ENCODE measurements at regions not wholly inside any gene's neighbourhood (a gene's known extent, or its start where the extent isn't known, plus 50 kb on each side); places are given as distances from the start of the nearest gene placed in this dataset.

DNA sequence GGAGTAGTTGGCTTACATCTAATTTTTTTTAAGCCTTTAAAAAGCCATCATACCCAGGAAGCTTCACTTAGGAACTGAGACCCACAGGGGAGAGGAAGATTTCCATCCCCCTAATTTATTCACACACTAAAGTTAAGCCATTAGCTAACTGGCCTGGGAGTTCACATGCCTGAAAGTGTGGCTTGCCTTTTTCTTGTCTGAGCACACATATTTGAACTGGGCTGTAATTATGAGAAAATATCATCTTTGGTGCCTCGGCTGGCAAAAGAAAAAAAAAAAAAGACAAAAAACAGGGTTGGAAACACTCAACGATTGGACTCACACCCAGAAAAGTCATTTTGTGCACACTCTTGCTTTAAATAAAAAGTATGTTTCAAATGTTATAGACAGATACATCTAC is 847.3 kb downstream of the MAT2B start:
- no peaks in the 10 kb centered on the region for H3K36me3 ChIP-seq (ENCODE audit: control insufficient read depth, insufficient read depth, low read length)
- H3K9me3 ChIP-seq (ENCODE audit: control insufficient read depth, low read length), result no peaks in the 10 kb centered on the region
- no peak overlapping the region for H3K4me3 ChIP-seq (ENCODE audit: low read length)
- no peak overlapping the region for H3K9ac ChIP-seq (ENCODE audit: low read length)
- H3K4me1 ChIP-seq (ENCODE audit: control insufficient read depth, insufficient read depth, low read length), result no peaks in the 10 kb centered on the region
- H3K27me3 ChIP-seq (ENCODE audit: control insufficient read depth, insufficient read depth, low read length), result no peaks in the 10 kb centered on the region

- Histone ChIP-seq H3K27me3 (ENCODE audit: control insufficient read depth, insufficient read depth, low read length) (no peaks in the 10 kb centered on the region), H3K9ac (ENCODE audit: low read length) (no peak overlapping the region), H3K4me3 (ENCODE audit: low read length) (no peak overlapping the region)
Measured at GRCh38 chr5:164353155-164353554, 847.7 kb downstream of the MAT2B start.

GRCh38 chr5:164354139-164354751 is 848.8 kb downstream of the MAT2B start:
- Histone ChIP-seq H3K9me3 (ENCODE audit: control insufficient read depth, low read length) (no peaks in the 10 kb centered on the region), H3K9ac (ENCODE audit: low read length) (no peak overlapping the region), H3K27me3 (ENCODE audit: control insufficient read depth, insufficient read depth, low read length) (no peaks in the 10 kb centered on the region), H3K36me3 (ENCODE audit: control insufficient read depth, insufficient read depth, low read length) (no peaks in the 10 kb centered on the region), H3K4me1 (ENCODE audit: control insufficient read depth, insufficient read depth, low read length) (no peaks in the 10 kb centered on the region), H3K4me3 (ENCODE audit: low read length) (no peak overlapping the region)

More at GRCh38 chr5:164353155-164353554, 847.7 kb downstream of the MAT2B start:
- no peaks in the 10 kb centered on the region for H3K36me3 ChIP-seq (ENCODE audit: control insufficient read depth, insufficient read depth, low read length)
- H3K9me3 ChIP-seq (ENCODE audit: control insufficient read depth, low read length), result no peaks in the 10 kb centered on the region
- H3K4me1 ChIP-seq (ENCODE audit: control insufficient read depth, insufficient read depth, low read length), result no peaks in the 10 kb centered on the region

- H3K9ac ChIP-seq (ENCODE audit: low read length), result no peak overlapping the region
- H3K27me3 ChIP-seq (ENCODE audit: control insufficient read depth, insufficient read depth, low read length), result no peaks in the 10 kb centered on the region
- H3K4me3 ChIP-seq (ENCODE audit: low read length), result no peak overlapping the region
- H3K4me1 ChIP-seq (ENCODE audit: control insufficient read depth, insufficient read depth, low read length), result no peaks in the 10 kb centered on the region
- H3K36me3 ChIP-seq (ENCODE audit: control insufficient read depth, insufficient read depth, low read length), result no peaks in the 10 kb centered on the region
- H3K9me3 ChIP-seq (ENCODE audit: control insufficient read depth, low read length), result no peaks in the 10 kb centered on the region
Measured at GRCh38 chr5:164355267-164355830, 849.9 kb downstream of the MAT2B start.

DNA sequence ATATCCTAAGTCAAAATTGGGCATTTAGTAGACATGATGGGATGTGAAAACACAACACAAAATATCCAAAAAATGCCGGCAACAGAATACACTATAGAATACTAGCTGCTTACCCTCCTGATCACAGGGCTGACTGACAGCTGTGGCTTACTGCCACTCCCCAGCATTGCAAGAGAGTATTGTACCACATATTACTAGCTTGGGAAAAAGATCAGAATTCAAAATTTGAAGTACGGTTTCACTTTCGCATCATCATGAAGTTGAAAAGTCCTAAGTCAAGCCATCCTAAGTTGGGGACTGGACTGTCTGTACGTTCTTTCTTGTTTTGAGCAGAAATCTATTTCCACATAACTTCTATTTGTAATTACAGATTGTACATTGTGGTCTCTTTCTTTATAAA is 851.4 kb downstream of the MAT2B start:
- Histone ChIP-seq H3K27me3 (ENCODE audit: control insufficient read depth, insufficient read depth, low read length) (no peaks in the 10 kb centered on the region), H3K4me1 (ENCODE audit: control insufficient read depth, insufficient read depth, low read length) (no peaks in the 10 kb centered on the region), H3K9ac (ENCODE audit: low read length) (no peak overlapping the region), H3K4me3 (ENCODE audit: low read length) (no peak overlapping the region), H3K36me3 (ENCODE audit: control insufficient read depth, insufficient read depth, low read length) (no peaks in the 10 kb centered on the region), H3K9me3 (ENCODE audit: control insufficient read depth, low read length) (no peaks in the 10 kb centered on the region)

DNA sequence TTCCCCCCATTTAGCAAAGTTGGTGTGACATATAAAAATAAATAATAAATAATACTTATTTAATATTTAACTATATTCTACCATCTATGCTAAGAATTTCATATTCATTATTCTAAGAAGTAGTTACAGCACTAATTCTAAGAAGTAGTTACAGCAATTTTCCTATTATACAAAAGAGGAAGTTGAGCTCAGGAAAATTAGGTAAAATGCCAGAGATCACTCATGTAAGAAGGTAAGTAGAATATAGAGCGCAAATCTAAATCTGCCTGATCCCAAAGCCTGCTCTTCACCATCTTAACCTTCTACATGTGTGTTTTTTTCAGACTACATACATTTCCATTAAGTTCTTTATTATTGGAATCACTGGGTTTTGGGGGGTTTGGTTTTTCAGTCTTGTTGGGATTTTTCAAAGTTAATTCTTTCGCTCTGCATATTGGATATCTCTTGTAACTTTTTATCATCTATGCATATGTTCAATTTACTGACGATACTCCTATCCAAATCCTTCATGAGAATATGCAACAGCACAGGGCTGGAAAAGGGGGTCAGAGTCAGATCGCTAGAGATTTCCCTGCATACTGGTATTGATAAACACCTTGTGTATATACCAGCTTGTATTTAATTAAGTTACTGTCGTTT is 852.1 kb downstream of the MAT2B start:
- Histone ChIP-seq H3K27me3 (ENCODE audit: control insufficient read depth, insufficient read depth, low read length) (no peaks in the 10 kb centered on the region), H3K9ac (ENCODE audit: low read length) (no peak overlapping the region), H3K9me3 (ENCODE audit: control insufficient read depth, low read length) (no peaks in the 10 kb centered on the region), H3K36me3 (ENCODE audit: control insufficient read depth, insufficient read depth, low read length) (no peaks in the 10 kb centered on the region), H3K4me3 (ENCODE audit: low read length) (no peak overlapping the region), H3K4me1 (ENCODE audit: control insufficient read depth, insufficient read depth, low read length) (no peaks in the 10 kb centered on the region)

DNA sequence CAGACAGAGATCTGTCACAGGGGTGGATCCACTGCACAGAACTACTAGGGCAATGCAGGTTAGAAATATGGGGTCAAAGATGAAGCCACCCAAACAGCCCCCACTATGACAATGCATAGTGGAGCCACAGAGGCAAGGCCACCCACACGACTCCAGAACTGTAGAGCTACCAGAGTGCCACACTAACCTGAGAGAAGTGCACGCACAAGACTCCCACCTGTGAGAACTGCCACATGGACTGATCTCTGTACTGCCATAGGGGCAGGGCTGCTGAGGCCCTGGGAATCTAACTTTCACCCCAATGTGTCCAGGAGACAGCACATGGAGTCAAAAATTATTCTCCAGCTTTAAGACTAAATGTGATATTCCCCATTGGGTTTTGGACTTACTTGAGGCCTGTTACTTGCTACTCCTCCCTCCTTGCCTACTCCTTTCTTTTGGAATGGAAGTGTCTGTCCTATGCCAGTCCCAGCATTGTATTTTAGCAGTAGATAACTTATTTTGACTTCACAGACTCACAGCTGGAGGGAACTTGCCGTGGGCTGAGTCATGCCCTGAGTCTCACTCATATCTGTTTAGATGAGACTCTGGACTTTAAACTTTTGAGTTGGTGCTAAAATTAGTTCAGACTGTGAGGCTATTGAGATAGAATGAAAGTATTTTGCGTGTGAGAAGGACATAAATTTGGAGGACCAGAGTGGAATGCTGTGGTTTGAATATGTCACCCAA is 853.3 kb downstream of the MAT2B start:
- no peaks in the 10 kb centered on the region for H3K4me1 ChIP-seq (ENCODE audit: control insufficient read depth, insufficient read depth, low read length)
- no peaks in the 10 kb centered on the region for H3K36me3 ChIP-seq (ENCODE audit: control insufficient read depth, insufficient read depth, low read length)
- H3K9ac ChIP-seq (ENCODE audit: low read length), result no peak overlapping the region
- no peaks in the 10 kb centered on the region for H3K27me3 ChIP-seq (ENCODE audit: control insufficient read depth, insufficient read depth, low read length)
- no peaks in the 10 kb centered on the region for H3K9me3 ChIP-seq (ENCODE audit: control insufficient read depth, low read length)
- H3K4me3 ChIP-seq (ENCODE audit: low read length), result no peak overlapping the region

- no peak overlapping the region for H3K9ac ChIP-seq (ENCODE audit: low read length)
- no peaks in the 10 kb centered on the region for H3K36me3 ChIP-seq (ENCODE audit: control insufficient read depth, insufficient read depth, low read length)
- H3K9me3 ChIP-seq (ENCODE audit: control insufficient read depth, low read length), result no peaks in the 10 kb centered on the region
- H3K27me3 ChIP-seq (ENCODE audit: control insufficient read depth, insufficient read depth, low read length), result no peaks in the 10 kb centered on the region
- H3K4me3 ChIP-seq (ENCODE audit: low read length), result no peak overlapping the region
- no peaks in the 10 kb centered on the region for H3K4me1 ChIP-seq (ENCODE audit: control insufficient read depth, insufficient read depth, low read length)
Measured at GRCh38 chr5:164359260-164360255, 854.1 kb downstream of the MAT2B start.

DNA sequence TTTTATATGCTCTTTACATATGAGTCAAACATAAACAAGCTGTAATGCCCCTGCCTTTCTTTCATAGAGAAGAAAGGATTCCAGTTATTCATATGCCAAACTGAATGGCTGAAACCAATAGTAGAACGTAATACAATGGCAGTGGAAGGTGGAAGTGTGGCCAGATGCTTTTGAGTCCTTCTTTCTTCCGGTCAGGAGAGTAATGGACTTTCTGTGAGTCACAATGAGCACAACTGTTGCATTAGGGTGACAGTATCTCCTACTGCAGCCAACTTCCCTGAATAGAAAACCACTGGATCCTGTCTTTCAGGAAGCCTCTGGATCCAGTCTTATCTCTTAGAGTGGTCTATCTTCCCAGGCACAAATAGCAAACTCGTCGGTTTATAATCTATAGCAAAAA is 855.2 kb downstream of the MAT2B start:
- no peaks in the 10 kb centered on the region for H3K36me3 ChIP-seq (ENCODE audit: control insufficient read depth, insufficient read depth, low read length)

GRCh38 chr5:164361986-164362385 is 856.6 kb downstream of the MAT2B start:
- H3K27me3 ChIP-seq (ENCODE audit: control insufficient read depth, insufficient read depth, low read length), result no peaks in the 10 kb centered on the region
- no peak overlapping the region for H3K9ac ChIP-seq (ENCODE audit: low read length)
- no peaks in the 10 kb centered on the region for H3K4me1 ChIP-seq (ENCODE audit: control insufficient read depth, insufficient read depth, low read length)
- H3K9me3 ChIP-seq (ENCODE audit: control insufficient read depth, low read length), result no peaks in the 10 kb centered on the region
- H3K36me3 ChIP-seq (ENCODE audit: control insufficient read depth, insufficient read depth, low read length), result no peaks in the 10 kb centered on the region
- H3K4me3 ChIP-seq (ENCODE audit: low read length), result no peak overlapping the region

More for the DNA sequence above, 855.2 kb downstream of the MAT2B start:
- no peak overlapping the region for H3K9ac ChIP-seq (ENCODE audit: low read length)
- no peaks in the 10 kb centered on the region for H3K27me3 ChIP-seq (ENCODE audit: control insufficient read depth, insufficient read depth, low read length)
- no peaks in the 10 kb centered on the region for H3K9me3 ChIP-seq (ENCODE audit: control insufficient read depth, low read length)
- H3K4me1 ChIP-seq (ENCODE audit: control insufficient read depth, insufficient read depth, low read length), result no peaks in the 10 kb centered on the region
- no peak overlapping the region for H3K4me3 ChIP-seq (ENCODE audit: low read length)

- Histone ChIP-seq H3K27me3 (ENCODE audit: control insufficient read depth, insufficient read depth, low read length) (no peaks in the 10 kb centered on the region), H3K36me3 (ENCODE audit: control insufficient read depth, insufficient read depth, low read length) (no peaks in the 10 kb centered on the region)
Measured at GRCh38 chr5:164362835-164363234, 857.4 kb downstream of the MAT2B start.

More at GRCh38 chr5:164362835-164363234, 857.4 kb downstream of the MAT2B start:
- Histone ChIP-seq H3K4me3 (ENCODE audit: low read length) (no peak overlapping the region), H3K9ac (ENCODE audit: low read length) (no peak overlapping the region), H3K4me1 (ENCODE audit: control insufficient read depth, insufficient read depth, low read length) (no peaks in the 10 kb centered on the region), H3K9me3 (ENCODE audit: control insufficient read depth, low read length) (no peaks in the 10 kb centered on the region)

Data from mucosa of stomach (tissue), 1 donor.